ENCODE measurements at regions not wholly inside any gene's neighbourhood (a gene's known extent, or its start where the extent isn't known, plus 50 kb on each side); places are given as distances from the start of the nearest gene placed in this dataset.

DNA sequence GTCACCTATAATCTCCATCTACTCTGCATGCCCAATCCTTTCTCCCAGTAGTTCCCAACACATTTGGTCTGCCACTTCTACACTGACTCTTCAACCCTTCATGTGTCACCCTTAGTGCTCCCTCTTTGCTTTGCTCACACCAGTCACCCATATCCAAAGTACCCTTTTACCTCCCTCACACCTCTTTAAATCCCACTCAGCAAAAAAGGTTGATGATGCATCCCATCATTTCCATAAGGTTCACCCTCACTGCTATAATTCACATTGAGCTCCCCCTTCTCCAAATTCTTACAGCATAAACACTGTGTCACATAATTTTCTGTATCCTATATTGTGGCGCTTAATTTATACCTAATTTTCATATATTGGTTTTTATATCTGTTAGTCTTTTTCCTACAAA is 83.8 kb upstream of the ATP1B1 start:
- Mint-ChIP-seq H3K36me3 (no peaks in the 10 kb centered on the region), H3K27me3 (peaks cover 5 to 17% of the 10 kb centered on the region in 2 donors), H3K4me3 (no peak overlapping the region), H3K4me1 (peaks cover 6 to 10% of the 10 kb centered on the region in 2 donors), H3K27ac (no peak overlapping the region), H3K9me3 (peaks cover 2 to 4% of the 10 kb centered on the region in 2 donors)
- DNase-seq (no peak), ATAC-seq (replicated peaks) (no peak)

DNA sequence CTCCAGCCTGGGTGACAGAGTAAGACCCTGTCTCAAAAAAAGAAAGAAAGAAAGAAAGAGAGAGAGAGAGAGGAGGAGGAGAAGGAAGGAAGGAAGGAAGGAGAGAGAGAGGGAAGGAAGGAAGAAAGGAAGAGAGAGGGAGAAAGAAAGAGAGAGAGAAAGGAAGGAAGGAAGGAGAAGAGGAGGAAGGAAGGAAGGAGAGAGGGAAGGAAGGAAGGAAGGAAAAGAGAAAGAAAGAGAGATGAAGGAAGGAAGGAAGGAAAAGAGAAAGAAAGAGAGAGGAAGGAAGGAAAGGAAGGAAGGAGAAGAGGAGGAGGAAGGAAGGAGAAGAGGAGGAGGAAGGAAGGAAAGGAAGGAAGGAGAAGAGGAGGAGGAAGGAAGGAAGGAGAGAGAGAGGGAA is 82.2 kb upstream of the ATP1B1 start:
- DNase-seq = no peak
- Mint-ChIP-seq H3K4me3 (no peak overlapping the region), H3K4me1 (peaks cover 9 to 14% of the 10 kb centered on the region in 2 donors), H3K27ac (no peak overlapping the region), H3K36me3 (no peaks in the 10 kb centered on the region), H3K9me3 (peaks cover 2 to 4% of the 10 kb centered on the region in 2 donors), H3K27me3 (peaks cover 11 to 17% of the 10 kb centered on the region in 2 donors)
- ATAC-seq (replicated peaks) = no peak

DNA sequence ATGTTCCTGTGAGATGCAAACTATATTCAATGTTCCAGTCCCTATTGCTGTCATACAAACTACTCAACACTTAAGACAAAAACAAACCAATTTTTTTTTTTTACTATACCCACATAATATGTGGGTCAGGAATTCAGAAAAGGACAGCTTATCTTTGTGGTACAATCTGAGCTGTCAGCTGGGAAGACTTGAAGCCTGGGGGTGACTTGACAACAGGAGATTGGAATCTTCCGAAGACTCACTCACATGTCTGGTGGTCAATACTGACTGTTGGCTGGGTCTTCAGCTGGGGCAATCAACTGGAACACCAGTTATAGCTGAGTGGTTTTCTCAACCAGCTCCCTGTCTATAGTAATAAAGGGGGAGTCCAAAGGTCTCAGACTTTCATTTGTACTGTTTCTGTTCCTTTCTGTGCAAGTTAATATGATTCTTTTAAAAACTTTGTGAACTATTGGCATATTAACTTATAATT is 81.7 kb upstream of the ATP1B1 start:
- Mint-ChIP-seq H3K27me3 (peaks cover 11 to 14% of the 10 kb centered on the region in 2 donors), H3K36me3 (no peaks in the 10 kb centered on the region), H3K4me1 (peaks cover 9 to 14% of the 10 kb centered on the region in 2 donors), H3K27ac (peak overlapping the region; percentile 20), H3K9me3 (peaks cover 2 to 4% of the 10 kb centered on the region in 2 donors), H3K4me3 (no peak overlapping the region)
- ATAC-seq (replicated peaks) (peak; percentile 99), DNase-seq (peak; percentile 29)

DNA sequence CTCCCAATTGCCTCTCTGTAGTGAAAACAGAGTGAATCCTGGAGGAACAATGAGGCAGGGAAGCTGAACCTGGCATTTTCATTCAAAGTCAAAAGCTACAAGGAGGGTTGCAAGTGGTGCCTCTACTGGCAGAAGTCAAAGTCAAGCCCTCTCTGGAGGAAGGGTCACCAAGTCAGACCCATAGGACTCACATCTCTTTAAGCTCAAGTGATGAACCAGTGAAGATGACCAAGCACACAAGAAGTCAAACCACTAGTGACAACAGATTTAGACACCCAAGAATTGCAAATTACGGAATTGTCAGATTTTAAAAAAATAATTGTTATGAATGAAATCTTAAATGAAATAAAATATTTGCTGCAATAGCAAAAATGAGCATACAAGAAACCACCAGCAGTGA is 81.1 kb upstream of the ATP1B1 start:
- H3K36me3 Mint-ChIP-seq = no peaks in the 10 kb centered on the region
- H3K27me3 Mint-ChIP-seq = peaks cover 11 to 14% of the 10 kb centered on the region in 2 donors
- H3K4me1 Mint-ChIP-seq = peaks cover 9 to 14% of the 10 kb centered on the region in 2 donors
- H3K4me3 Mint-ChIP-seq = no peak overlapping the region
- DNase-seq = no peak
- H3K27ac Mint-ChIP-seq = no peak overlapping the region
- peak; percentile 42 to 45 for ATAC-seq (replicated peaks)
- peaks cover 2 to 4% of the 10 kb centered on the region in 2 donors for H3K9me3 Mint-ChIP-seq

DNA sequence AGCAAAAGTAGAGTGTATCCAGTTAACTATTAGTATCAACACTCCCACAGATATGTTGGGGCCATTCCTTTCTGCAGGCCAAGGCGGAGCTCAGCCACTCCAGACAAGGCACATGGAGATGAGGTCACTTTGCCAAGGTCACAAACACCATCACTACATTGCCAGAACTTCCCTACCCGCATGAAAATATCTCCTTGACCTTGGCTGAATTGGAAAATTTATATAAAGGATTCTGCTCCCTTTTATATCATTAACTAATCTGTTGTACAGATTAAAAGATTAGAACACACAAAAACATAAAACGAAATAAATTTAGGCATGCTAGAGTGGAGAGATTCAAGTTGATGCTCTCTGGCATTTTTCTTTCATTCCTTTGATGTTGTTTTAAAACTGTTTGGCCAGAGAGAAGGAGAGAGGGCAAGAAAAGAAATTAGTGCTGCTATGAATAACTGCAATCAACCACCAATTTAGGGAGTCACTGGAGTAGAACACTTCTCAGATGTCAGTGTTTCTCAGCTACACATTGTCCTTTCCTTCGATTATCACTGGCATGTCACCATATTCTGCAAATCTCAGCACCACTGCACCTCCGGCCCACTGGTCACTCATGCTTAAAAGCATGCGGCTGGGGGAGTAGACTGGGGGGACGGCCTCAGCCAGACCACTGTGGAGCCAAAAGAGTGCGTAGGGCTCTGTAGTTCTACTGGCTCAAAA is 78.7 kb upstream of the ATP1B1 start:
- peaks cover 0 to under 1% of the 10 kb centered on the region in 2 donors for H3K9me3 Mint-ChIP-seq
- H3K4me3 Mint-ChIP-seq = no peak overlapping the region
- peaks cover 5 to 7% of the 10 kb centered on the region in 2 donors for H3K27me3 Mint-ChIP-seq
- no peak for ATAC-seq (replicated peaks)
- no peak overlapping the region for H3K27ac Mint-ChIP-seq
- DNase-seq = no peak
- H3K4me1 Mint-ChIP-seq = peaks cover 9 to 14% of the 10 kb centered on the region in 2 donors
- no peaks in the 10 kb centered on the region for H3K36me3 Mint-ChIP-seq

DNA sequence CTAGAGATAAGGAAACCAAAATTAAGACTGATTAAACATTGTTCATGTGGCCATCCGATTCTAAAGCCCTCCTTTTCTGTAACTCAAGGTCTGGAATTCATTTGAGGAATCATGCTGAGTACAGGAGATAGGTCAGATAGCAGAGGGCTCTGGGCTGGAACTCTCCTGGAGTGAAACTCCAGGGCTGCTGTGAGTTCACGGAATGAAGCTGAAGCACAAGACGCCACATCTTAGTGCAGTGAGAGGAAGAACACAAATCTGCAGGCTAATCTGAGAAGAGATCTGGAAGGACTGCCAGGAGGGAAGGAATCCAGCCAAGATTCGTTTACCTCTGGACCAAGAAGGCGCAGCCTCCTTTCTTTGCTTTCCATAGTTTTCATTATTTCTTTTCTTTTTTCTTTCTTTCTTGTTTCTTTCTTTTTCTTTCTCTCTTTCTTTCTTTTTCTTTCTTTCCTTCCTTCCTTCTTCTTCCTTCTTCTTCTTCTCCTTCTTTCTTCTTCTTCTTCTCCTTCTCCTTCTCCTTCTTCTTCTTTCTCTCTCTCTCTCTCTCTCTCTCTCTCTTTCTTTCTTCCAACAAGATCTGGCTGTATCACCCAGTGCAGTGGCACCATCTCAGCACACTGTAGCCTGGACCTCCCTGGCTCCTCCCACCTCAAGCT is 74.8 kb upstream of the ATP1B1 start:
- Mint-ChIP-seq H3K27ac (no peak overlapping the region), H3K9me3 (peaks cover 0 to 2% of the 10 kb centered on the region in 2 donors), H3K4me3 (no peak overlapping the region), H3K27me3 (peaks cover 12 to 18% of the 10 kb centered on the region in 2 donors), H3K36me3 (peaks cover 0 to 1% of the 10 kb centered on the region in 2 donors), H3K4me1 (peaks cover 2 to 5% of the 10 kb centered on the region in 2 donors)
- ATAC-seq (replicated peaks) (no peak), DNase-seq (no peak)

DNA sequence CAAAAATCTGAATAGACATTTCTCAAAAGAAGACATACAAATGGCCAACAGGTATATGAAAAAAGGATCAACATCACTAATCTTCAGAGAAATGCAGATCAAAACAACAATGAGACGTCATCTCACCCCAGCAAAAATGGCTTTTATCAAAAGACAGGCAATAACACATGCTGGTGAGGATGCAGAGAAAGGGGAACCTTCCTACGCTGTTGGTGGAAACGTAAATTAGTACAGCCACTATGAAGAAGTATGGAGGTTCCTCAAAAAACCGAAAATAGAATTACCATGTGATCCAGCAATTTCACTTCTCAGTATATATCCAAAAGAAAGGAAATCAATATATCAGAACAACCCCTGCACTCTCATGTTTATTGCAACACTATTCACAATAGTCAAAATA is 65.1 kb upstream of the ATP1B1 start:
- peak; percentile 31 to 38 for ATAC-seq (replicated peaks)
- DNase-seq = no peak
- Mint-ChIP-seq H3K4me3 (no peak overlapping the region), H3K27me3 (peaks cover 31 to 36% of the 10 kb centered on the region in 2 donors), H3K27ac (no peak overlapping the region), H3K4me1 (peaks cover 20 to 46% of the 10 kb centered on the region in 2 donors), H3K36me3 (peaks cover 0 to 2% of the 10 kb centered on the region in 2 donors), H3K9me3 (peaks cover 8 to 10% of the 10 kb centered on the region in 2 donors)

DNA sequence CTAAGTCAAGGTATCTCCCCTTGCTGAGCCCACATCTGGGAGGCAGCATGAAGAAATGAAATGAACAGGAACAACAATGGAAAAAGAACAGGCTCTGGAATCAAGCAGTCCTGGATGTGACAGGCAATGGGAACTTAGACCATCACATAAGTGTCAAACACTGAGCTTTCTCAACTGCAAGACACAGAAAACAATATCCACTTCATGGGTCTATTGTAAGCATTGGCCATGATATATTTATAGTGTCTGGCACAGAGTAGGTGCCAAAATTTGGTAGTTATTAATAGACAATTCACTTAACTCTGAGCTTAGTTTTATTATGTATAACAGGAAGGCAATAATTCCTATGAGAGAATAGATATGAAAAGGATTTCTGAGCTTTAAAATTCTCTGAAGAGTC is 64.1 kb upstream of the ATP1B1 start:
- no peak overlapping the region for H3K4me3 Mint-ChIP-seq
- ATAC-seq (replicated peaks) (no peak), DNase-seq (no peak)
- H3K9me3 Mint-ChIP-seq = peaks cover 1 to 5% of the 10 kb centered on the region in 2 donors
- peaks cover 20 to 56% of the 10 kb centered on the region in 2 donors for H3K4me1 Mint-ChIP-seq
- H3K27me3 Mint-ChIP-seq = peaks cover 21 to 26% of the 10 kb centered on the region in 2 donors
- H3K36me3 Mint-ChIP-seq = peaks cover 0 to 2% of the 10 kb centered on the region in 2 donors
- no peak overlapping the region for H3K27ac Mint-ChIP-seq

DNA sequence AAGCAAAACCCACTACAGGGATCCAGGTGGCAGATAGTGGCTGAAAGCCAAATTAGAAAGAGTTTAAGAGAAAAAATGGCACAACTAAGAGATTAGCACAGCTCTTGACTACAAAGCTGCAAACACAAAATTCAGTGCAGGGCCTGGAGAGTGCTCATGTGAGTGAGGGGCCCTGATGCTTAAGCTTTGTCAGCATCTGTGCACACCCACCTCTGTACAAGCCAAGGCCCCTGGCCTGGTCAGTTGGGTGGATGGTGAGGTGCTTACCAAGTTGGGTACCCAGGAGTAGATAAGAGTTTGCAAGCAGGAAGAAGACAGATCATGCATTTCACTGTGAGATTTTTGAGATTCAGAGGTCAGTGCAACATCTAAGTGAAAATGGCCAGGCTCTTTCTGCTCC is 62.7 kb upstream of the ATP1B1 start:
- H3K4me3 Mint-ChIP-seq = no peak overlapping the region
- DNase-seq = no peak
- no peaks in the 10 kb centered on the region for H3K36me3 Mint-ChIP-seq
- H3K27ac Mint-ChIP-seq = no peak overlapping the region
- peaks cover 24 to 71% of the 10 kb centered on the region in 2 donors for H3K4me1 Mint-ChIP-seq
- H3K27me3 Mint-ChIP-seq = peaks cover 10 to 16% of the 10 kb centered on the region in 2 donors
- no peak for ATAC-seq (replicated peaks)
- peaks cover 0 to 3% of the 10 kb centered on the region in 2 donors for H3K9me3 Mint-ChIP-seq

DNA sequence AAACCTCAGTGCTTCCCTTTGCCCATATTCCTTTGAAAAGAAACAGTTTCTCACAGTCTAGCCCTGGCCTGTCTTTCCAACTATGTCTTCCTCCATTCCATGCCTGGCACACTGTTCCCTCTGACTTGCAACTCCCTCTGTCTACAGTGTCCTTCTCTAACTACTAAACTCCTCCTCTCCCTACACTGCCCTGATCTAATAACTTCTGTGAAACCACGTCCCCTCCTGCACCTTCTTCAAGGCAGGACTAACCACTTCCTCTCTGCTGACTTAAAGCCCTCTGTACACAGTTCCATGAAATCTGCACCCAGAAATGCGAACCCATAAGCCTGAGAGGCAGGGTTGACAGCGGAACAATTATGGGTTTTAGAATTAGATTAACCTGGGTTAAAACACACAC is 62.2 kb upstream of the ATP1B1 start:
- DNase-seq (no peak), ATAC-seq (replicated peaks) (peak; percentile 91 to 92)
- Mint-ChIP-seq H3K27me3 (peaks cover 5 to 15% of the 10 kb centered on the region in 2 donors), H3K9me3 (peaks cover 0 to 3% of the 10 kb centered on the region in 2 donors), H3K27ac (no peak overlapping the region), H3K36me3 (no peaks in the 10 kb centered on the region), H3K4me3 (peak overlapping the region; percentile 5 to 6), H3K4me1 (peaks cover 29 to 75% of the 10 kb centered on the region in 2 donors)

DNA sequence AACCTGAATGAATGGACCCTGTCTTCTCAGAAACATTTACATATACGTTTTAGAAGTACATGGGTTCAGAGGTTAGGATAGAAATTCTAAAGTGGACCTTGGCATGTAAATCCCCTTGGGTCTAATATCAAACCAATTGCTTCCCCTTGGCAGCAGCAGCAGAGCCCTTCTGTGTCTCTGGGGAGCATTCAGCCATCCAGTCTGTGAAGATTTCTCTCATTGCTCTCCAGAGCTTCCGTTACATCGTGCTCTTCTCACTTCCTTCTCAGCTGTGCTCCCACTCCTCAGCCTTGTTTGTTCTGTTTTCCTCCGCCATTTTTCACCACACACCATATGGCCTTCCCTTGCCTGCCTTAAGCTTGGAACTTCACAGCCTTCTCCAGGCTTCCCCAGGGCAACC is 61.5 kb upstream of the ATP1B1 start:
- peaks cover 0 to 12% of the 10 kb centered on the region in 2 donors for H3K27me3 Mint-ChIP-seq
- peak overlapping the region; percentile 37 for H3K27ac Mint-ChIP-seq
- peaks cover 0 to 3% of the 10 kb centered on the region in 2 donors for H3K9me3 Mint-ChIP-seq
- H3K4me3 Mint-ChIP-seq = peak overlapping the region in 1 of 2 donors; percentile 17
- peak; percentile 56 to 70 for ATAC-seq (replicated peaks)
- peaks cover 32 to 79% of the 10 kb centered on the region in 2 donors for H3K4me1 Mint-ChIP-seq
- no peaks in the 10 kb centered on the region for H3K36me3 Mint-ChIP-seq
- DNase-seq = no peak

DNA sequence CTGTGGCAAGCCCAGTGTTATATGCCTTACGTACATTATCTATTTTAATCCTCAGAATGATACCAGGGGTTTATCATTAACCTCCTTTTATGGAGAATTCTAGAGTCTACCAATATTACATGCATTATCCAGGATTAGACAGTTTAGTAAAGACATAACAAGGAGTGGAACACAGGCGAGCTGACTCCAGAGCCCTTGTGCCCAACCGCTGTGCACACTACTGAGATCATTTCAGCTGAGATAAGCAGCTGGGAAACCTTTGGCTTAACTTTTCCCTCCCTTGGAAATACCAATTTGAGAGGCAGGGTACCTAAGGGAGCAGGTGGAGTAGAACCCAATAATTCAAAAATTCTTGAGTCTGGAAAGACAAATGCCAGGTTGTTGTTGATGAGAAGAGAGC is 59.8 kb upstream of the ATP1B1 start:
- ATAC-seq (replicated peaks) = no peak
- no peak overlapping the region for H3K27ac Mint-ChIP-seq

DNA sequence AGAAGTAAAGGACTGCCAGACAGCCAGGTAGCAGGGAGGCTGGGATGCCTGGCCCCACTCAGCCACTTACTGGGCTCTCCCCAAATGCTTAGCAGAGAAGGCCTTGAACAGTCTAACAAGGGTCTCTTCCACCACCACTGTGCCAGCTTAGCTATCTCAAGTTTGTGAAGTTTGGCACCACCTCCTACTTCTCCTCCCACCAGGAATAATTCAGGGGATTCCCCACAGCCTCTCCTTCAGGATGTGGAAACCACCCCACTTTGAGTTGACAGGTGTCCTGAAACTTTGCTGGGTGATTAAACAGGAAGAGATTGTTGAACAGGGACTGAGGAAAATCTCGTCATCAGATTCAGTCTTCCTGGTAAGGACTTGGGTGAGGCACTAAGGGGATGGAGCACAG is 59.4 kb upstream of the ATP1B1 start:
- peaks cover 0 to 9% of the 10 kb centered on the region in 2 donors for H3K27me3 Mint-ChIP-seq
- H3K27ac Mint-ChIP-seq = no peak overlapping the region
- H3K4me3 Mint-ChIP-seq = no peak overlapping the region

More for the DNA sequence above, 59.8 kb upstream of the ATP1B1 start:
- Mint-ChIP-seq H3K4me1 (peaks cover 32 to 75% of the 10 kb centered on the region in 2 donors), H3K9me3 (peaks cover 0 to 1% of the 10 kb centered on the region in 2 donors), H3K27me3 (peaks cover 0 to 11% of the 10 kb centered on the region in 2 donors), H3K36me3 (no peaks in the 10 kb centered on the region), H3K4me3 (no peak overlapping the region)
- DNase-seq = no peak

DNA sequence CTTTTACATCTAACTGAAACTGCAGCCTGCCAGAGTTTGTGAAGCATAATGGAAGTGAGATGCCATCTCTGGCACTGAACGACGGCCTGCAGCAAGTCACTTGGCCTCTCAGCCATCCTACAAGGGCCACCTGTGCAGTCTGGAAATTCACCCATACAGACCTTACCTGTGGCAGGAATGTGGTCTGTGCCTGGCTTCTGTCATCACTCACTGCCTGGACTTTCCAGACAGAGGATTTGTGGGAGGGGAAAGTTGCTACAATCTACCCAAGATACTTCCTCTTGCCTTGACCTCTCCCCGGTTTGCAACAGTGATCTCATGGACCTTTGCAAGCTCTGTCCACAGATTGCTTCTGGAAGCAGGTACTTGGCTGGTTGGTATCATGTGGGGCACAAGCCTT is 58.4 kb upstream of the ATP1B1 start:
- peak in 1 of 2 donors; percentile 26 for ATAC-seq (replicated peaks)
- peak overlapping the region in 1 of 2 donors; percentile 33 for H3K4me3 Mint-ChIP-seq
- H3K27ac Mint-ChIP-seq = no peak overlapping the region
- H3K27me3 Mint-ChIP-seq = peaks cover 0 to 8% of the 10 kb centered on the region in 2 donors
- peaks cover 33 to 81% of the 10 kb centered on the region in 2 donors for H3K4me1 Mint-ChIP-seq
- H3K9me3 Mint-ChIP-seq = no peaks in the 10 kb centered on the region
- DNase-seq = no peak
- no peaks in the 10 kb centered on the region for H3K36me3 Mint-ChIP-seq

More for the DNA sequence above, 59.4 kb upstream of the ATP1B1 start:
- Mint-ChIP-seq H3K36me3 (no peaks in the 10 kb centered on the region), H3K4me1 (peaks cover 32 to 75% of the 10 kb centered on the region in 2 donors), H3K9me3 (no peaks in the 10 kb centered on the region)
- ATAC-seq (replicated peaks) = no peak
- no peak for DNase-seq

All from stimulated activated naive B cell treated with anti-CD40 and anti-IgM and Interleukin-4, amounts not matched to agents 10 μg/mL and 1 μg/mL and 100 μg/mL, for 72 hours (primary cell).